BLaER1 treated with 17β-estradiol and CSF1 and Interleukin-3, amounts not matched to agents 10 nM and 100 nM (cell line): ENCODE measurements at regions not wholly inside any gene's neighbourhood (a gene's known extent, or its start where the extent isn't known, plus 50 kb on each side); places are given as distances from the start of the nearest gene placed in this dataset.
A peak's percentile ranks its signal among the peaks of the same experiment; 100 is the strongest.

Source experiments
- H3K27ac ChIP-seq, 11 experiments: shearing (Covaris generic); formaldehyde crosslinking; 2 replicates each; pipeline ENCODE4 v1.8.1; 2022
- H3K27me3 ChIP-seq, 11 experiments: shearing (Covaris generic); formaldehyde crosslinking; 2 replicates each; pipeline ENCODE4 v1.8.1; 2022
- H3K36me3 ChIP-seq, 11 experiments: shearing (Covaris generic); formaldehyde crosslinking; 2 replicates each; pipeline ENCODE4 v1.8.1; 2022
- H3K4me1 ChIP-seq, 10 experiments: shearing (Covaris generic); formaldehyde crosslinking; 2 replicates each; pipeline ENCODE4 v1.8.1; 2022
- H3K4me2 ChIP-seq, 11 experiments: shearing (Covaris generic); formaldehyde crosslinking; 2 replicates each; pipeline ENCODE4 v1.8.1; 2022
- H3K4me3 ChIP-seq, 10 experiments: shearing (Covaris generic); formaldehyde crosslinking; 2 replicates each; pipeline ENCODE4 v1.8.1; 2022
- H3K9ac ChIP-seq, 11 experiments: shearing (Covaris generic); formaldehyde crosslinking; 2 replicates each; pipeline ENCODE4 v1.8.1; 2022
- H3K9me3 ChIP-seq, 11 experiments: shearing (Covaris generic); formaldehyde crosslinking; replicated peaks in 1 of 11; 2 replicates each; pipeline ENCODE4 v1.8.1; 2022
- H4K20me1 ChIP-seq, 11 experiments: shearing (Covaris generic); formaldehyde crosslinking; 2 replicates each; pipeline ENCODE4 v1.8.1; 2022
- Cebpa-rat ChIP-seq, 11 experiments: shearing (Covaris generic); IDR thresholded peaks; 2 replicates each; pipeline ENCODE4 v1.8.1; 2022

- Histone ChIP-seq H3K27me3 (no peaks in the 10 kb centered on the region), H3K4me1 (no peaks in the 10 kb centered on the region), H3K4me3 (no peak overlapping the region), H3K9me3 (peaks cover 0 to 12% (median 7%) of the 10 kb centered on the region in 11 experiments; a peak in 9 of 22 replicates), H3K27ac (no peak overlapping the region), H3K36me3 (no peaks in the 10 kb centered on the region), H3K9ac (no peak overlapping the region), H4K20me1 (no peaks in the 10 kb centered on the region), H3K4me2 (no peak overlapping the region)
- no peak for TF ChIP-seq Cebpa-rat (IDR thresholded peaks at IDR 0.05)
Observed at GRCh38 chr6:55659304-55659703, 80.3 kb upstream of the HMGCLL1 start.

GRCh38 chr6:55654445-55654844, 75.5 kb upstream of the HMGCLL1 start:
- H3K9me3 ChIP-seq = peaks cover 0 to 7% (median 4%) of the 10 kb centered on the region in 11 experiments; a peak in 7 of 22 replicates
- no peaks in the 10 kb centered on the region for H3K27me3 ChIP-seq
- H3K9ac ChIP-seq = no peak overlapping the region
- H3K27ac ChIP-seq = no peak overlapping the region
- H3K4me2 ChIP-seq = no peak overlapping the region
- no peaks in the 10 kb centered on the region for H3K36me3 ChIP-seq
- no peak for TF ChIP-seq Cebpa-rat (IDR thresholded peaks at IDR 0.05)
- H3K4me1 ChIP-seq = peaks cover 0 to 38% (median 0%) of the 10 kb centered on the region in 10 experiments; a peak in 4 of 20 replicates
- H3K4me3 ChIP-seq = no peak overlapping the region
- no peaks in the 10 kb centered on the region for H4K20me1 ChIP-seq

- Histone ChIP-seq H3K4me1 (peaks cover 0 to 38% (median 0%) of the 10 kb centered on the region in 10 experiments; a peak in 4 of 20 replicates), H3K9me3 (peaks cover 0 to 3% (median under 1%) of the 10 kb centered on the region in 11 experiments; a peak in 6 of 22 replicates), H3K27me3 (no peaks in the 10 kb centered on the region), H3K27ac (no peak overlapping the region; a peak in 1 of 22 replicates), H3K4me3 (no peak overlapping the region), H4K20me1 (no peaks in the 10 kb centered on the region), H3K36me3 (no peaks in the 10 kb centered on the region), H3K9ac (no peak overlapping the region), H3K4me2 (peak overlapping the region in 2 of 11 experiments; percentile 35 to 50; a peak in 3 of 22 replicates)
- TF ChIP-seq Cebpa-rat (IDR thresholded peaks at IDR 0.05) = no peak
Observed at GRCh38 chr6:55652429-55652828, 73.4 kb upstream of the HMGCLL1 start.

- no peak overlapping the region for H3K27ac ChIP-seq
- no peaks in the 10 kb centered on the region for H3K27me3 ChIP-seq
- no peak overlapping the region for H3K4me3 ChIP-seq
- TF ChIP-seq Cebpa-rat (IDR thresholded peaks at IDR 0.05) = no peak
- no peak overlapping the region for H3K9ac ChIP-seq
- peaks cover 0 to 38% (median 0%) of the 10 kb centered on the region in 10 experiments; a peak in 4 of 20 replicates for H3K4me1 ChIP-seq
- H3K9me3 ChIP-seq = peaks cover 0 to under 1% (median 0%) of the 10 kb centered on the region in 11 experiments; a peak in 2 of 22 replicates
- H3K4me2 ChIP-seq = peak overlapping the region in 2 of 11 experiments; percentile 37 to 48; a peak in 2 of 22 replicates
- no peaks in the 10 kb centered on the region for H4K20me1 ChIP-seq
- H3K36me3 ChIP-seq = no peaks in the 10 kb centered on the region
Observed at GRCh38 chr6:55651015-55651414, 72.0 kb upstream of the HMGCLL1 start.

- Histone ChIP-seq H3K9ac (peak overlapping the region in 2 of 11 experiments; percentile 45 to 47; a peak in 3 of 22 replicates), H3K4me3 (no peak overlapping the region), H3K27me3 (no peaks in the 10 kb centered on the region), H3K36me3 (no peaks in the 10 kb centered on the region), H4K20me1 (no peaks in the 10 kb centered on the region), H3K27ac (peak overlapping the region in 2 of 11 experiments; percentile 63 to 73; a peak in 5 of 22 replicates), H3K9me3 (peaks cover 0 to 13% (median 0%) of the 10 kb centered on the region in 11 experiments; a peak in 4 of 22 replicates), H3K4me2 (peak overlapping the region in 4 of 11 experiments; percentile 9 to 83 (median 72); a peak in 6 of 22 replicates), H3K4me1 (peaks cover 0 to 22% (median 0%) of the 10 kb centered on the region in 10 experiments; a peak in 6 of 20 replicates)
- no peak for TF ChIP-seq Cebpa-rat (IDR thresholded peaks at IDR 0.05)
Observed at GRCh38 chr6:55643861-55644260, 64.9 kb upstream of the HMGCLL1 start.

GRCh38 chr6:55642366-55642765, 63.4 kb upstream of the HMGCLL1 start:
- H3K27ac ChIP-seq = no peak overlapping the region

GRCh38 chr6:55636406-55637102, 57.6 kb upstream of the HMGCLL1 start:
- no peak for TF ChIP-seq Cebpa-rat (IDR thresholded peaks at IDR 0.05)
- Histone ChIP-seq H3K9ac (no peak overlapping the region), H3K9me3 (no peaks in the 10 kb centered on the region), H4K20me1 (no peaks in the 10 kb centered on the region), H3K27me3 (no peaks in the 10 kb centered on the region), H3K36me3 (no peaks in the 10 kb centered on the region), H3K4me3 (no peak overlapping the region), H3K4me2 (no peak overlapping the region), H3K27ac (no peak overlapping the region), H3K4me1 (no peaks in the 10 kb centered on the region)

More at GRCh38 chr6:55642366-55642765, 63.4 kb upstream of the HMGCLL1 start:
- no peak for TF ChIP-seq Cebpa-rat (IDR thresholded peaks at IDR 0.05)
- Histone ChIP-seq H4K20me1 (no peaks in the 10 kb centered on the region), H3K4me2 (no peak overlapping the region), H3K4me1 (peaks cover 0 to 22% (median 0%) of the 10 kb centered on the region in 10 experiments; a peak in 6 of 20 replicates), H3K27me3 (no peaks in the 10 kb centered on the region), H3K9me3 (peaks cover 0 to 13% (median 0%) of the 10 kb centered on the region in 11 experiments; a peak in 4 of 22 replicates), H3K36me3 (no peaks in the 10 kb centered on the region), H3K4me3 (no peak overlapping the region), H3K9ac (no peak overlapping the region)

- Histone ChIP-seq H3K4me2 (no peak overlapping the region), H3K4me3 (no peak overlapping the region), H4K20me1 (no peaks in the 10 kb centered on the region), H3K27ac (no peak overlapping the region), H3K27me3 (no peaks in the 10 kb centered on the region), H3K4me1 (no peaks in the 10 kb centered on the region), H3K9ac (no peak overlapping the region), H3K9me3 (no peaks in the 10 kb centered on the region), H3K36me3 (no peaks in the 10 kb centered on the region)
- no peak for TF ChIP-seq Cebpa-rat (IDR thresholded peaks at IDR 0.05)
Observed at GRCh38 chr6:55633471-55633870, 54.5 kb upstream of the HMGCLL1 start.

- no peaks in the 10 kb centered on the region for H3K27me3 ChIP-seq
- no peaks in the 10 kb centered on the region for H4K20me1 ChIP-seq
- no peaks in the 10 kb centered on the region for H3K36me3 ChIP-seq
- no peak overlapping the region for H3K27ac ChIP-seq
- no peaks in the 10 kb centered on the region for H3K4me1 ChIP-seq
- H3K4me2 ChIP-seq = no peak overlapping the region
- no peaks in the 10 kb centered on the region for H3K9me3 ChIP-seq
- H3K9ac ChIP-seq = no peak overlapping the region
- H3K4me3 ChIP-seq = no peak overlapping the region
- no peak for TF ChIP-seq Cebpa-rat (IDR thresholded peaks at IDR 0.05)
Observed at GRCh38 chr6:55632953-55633352, 54.0 kb upstream of the HMGCLL1 start.
